Neural cell (in vitro differentiated cells): ENCODE measurements at regions not wholly inside any gene's neighbourhood (a gene's known extent, or its start where the extent isn't known, plus 50 kb on each side); places are given as distances from the start of the nearest gene placed in this dataset.

Source experiments
- H2AFZ ChIP-seq: fragments of 200-600, 300-800 bp; sonication (generic), shearing (Covaris generic); 2 replicates; pipeline ENCODE4 v1.6.0; 2014; ENCODE audit warnings: low read depth, mild to moderate bottlenecking, antibody characterized with exemption, low read length, moderate library complexity
- H3F3A ChIP-seq: fragments of 200-600 bp; shearing (Covaris generic); 2 replicates; pipeline ENCODE4 v1.6.1; 2016; ENCODE audit warnings: mild to moderate bottlenecking, moderate library complexity, mixed read lengths, antibody characterized with exemption, low read length; ENCODE audit not compliant: insufficient read depth, poor library complexity, severe bottlenecking
- H3K27ac ChIP-seq: fragments of 200-600, 300-800 bp; sonication (generic), shearing (Covaris generic); 2 replicates; pipeline ENCODE4 v1.5.1; 2014; ENCODE audit warnings: mild to moderate bottlenecking, low read length, moderate library complexity
- H3K27me3 ChIP-seq: fragments of 300-800, 200-600 bp; sonication (generic), shearing (Covaris generic); 2 replicates; pipeline ENCODE4 v1.6.0; 2014; ENCODE audit warnings: mild to moderate bottlenecking, low read depth, low read length, moderate library complexity; ENCODE audit not compliant: insufficient read depth
- H3K36me3 ChIP-seq: fragments of 300-800, 200-600 bp; sonication (generic), shearing (Covaris generic); 2 replicates; pipeline ENCODE4 v1.5.1; 2014; ENCODE audit warnings: mild to moderate bottlenecking, antibody characterized with exemption, low read length, moderate library complexity; ENCODE audit not compliant: insufficient read depth
- H3K4me2 ChIP-seq: fragments of 300-800, 200-600 bp; sonication (generic), shearing (Covaris generic); 2 replicates; pipeline ENCODE4 v1.6.0; 2014; ENCODE audit warnings: mild to moderate bottlenecking, low read length
- H3K4me3 ChIP-seq: fragments of 300-800, 200-600 bp; sonication (generic), shearing (Covaris generic); 2 replicates; pipeline ENCODE4 v1.5.1; 2014; ENCODE audit warnings: mild to moderate bottlenecking, low read length, moderate library complexity
- H3K79me2 ChIP-seq: fragments of 200-600 bp; shearing (Covaris generic); replicated peaks from 2 replicates; pipeline ENCODE4 v1.6.0; 2014; ENCODE audit warnings: mild to moderate bottlenecking, low read length, moderate library complexity; ENCODE audit not compliant: insufficient read depth
- H3K9ac ChIP-seq: fragments of 300-800, 200-600 bp; sonication (generic), shearing (Covaris generic); 2 replicates; pipeline ENCODE4 v1.6.1; 2016; ENCODE audit warnings: mild to moderate bottlenecking, low read length, mixed read lengths
- H3K9me2 ChIP-seq: fragments of 200-600 bp; shearing (Covaris generic); 2 replicates; pipeline ENCODE4 v1.6.1; 2016; ENCODE audit warnings: mild to moderate bottlenecking, low read length, mixed read lengths; ENCODE audit not compliant: insufficient read depth
- H3K9me3 ChIP-seq: fragments of 200-600, 300-800 bp; sonication (generic), shearing (Covaris generic); 2 replicates; pipeline ENCODE4 v1.6.1; 2016; ENCODE audit warnings: mild to moderate bottlenecking, mixed run types, low read length, moderate library complexity, mixed read lengths
- H4K20me1 ChIP-seq: fragments of 200-600 bp; shearing (Covaris generic); 2 replicates; pipeline ENCODE4 v1.6.1; 2016; ENCODE audit warnings: mild to moderate bottlenecking, mixed run types; ENCODE audit not compliant: insufficient read depth
- CTCF ChIP-seq: fragments of 450-650 bp; IDR thresholded peaks from 2 replicates; pipeline ENCODE4 v1.5.1; 2014; ENCODE audit warnings: antibody characterized with exemption, mild to moderate bottlenecking, moderate library complexity; ENCODE audit not compliant: poor library complexity, severe bottlenecking
- EP300 ChIP-seq: fragments of 450-650 bp; conservative IDR thresholded peaks from 2 replicates; pipeline ENCODE4 v1.6.1; 2014; ENCODE audit warnings: antibody characterized with exemption, mild to moderate bottlenecking, moderate library complexity; ENCODE audit not compliant: poor library complexity, severe bottlenecking
- EZH2 ChIP-seq: fragments of 200-600, 300-800 bp; shearing (Covaris generic), sonication (generic); IDR thresholded peaks from 2 replicates; pipeline ENCODE4 v1.6.1; 2014; ENCODE audit warnings: antibody characterized with exemption, low read length, borderline replicate concordance, mild to moderate bottlenecking; ENCODE audit not compliant: insufficient read depth, poor library complexity, severe bottlenecking
- MXI1 ChIP-seq: fragments of 450-650 bp; conservative IDR thresholded peaks from 2 replicates; pipeline ENCODE4 v1.6.1; 2014; ENCODE audit warnings: antibody characterized with exemption, mild to moderate bottlenecking; ENCODE audit not compliant: poor library complexity, severe bottlenecking
- POLR2AphosphoS5 ChIP-seq: IDR thresholded peaks from 2 replicates; pipeline ENCODE4 v1.6.1; 2012
- RAD21 ChIP-seq: fragments of 450-650 bp; conservative IDR thresholded peaks from 2 replicates; pipeline ENCODE4 v1.6.1; 2014; ENCODE audit warnings: antibody characterized with exemption, mild to moderate bottlenecking, moderate library complexity
- REST ChIP-seq: IDR thresholded peaks from 2 replicates; pipeline ENCODE4 v1.6.1; 2012; ENCODE audit warnings: borderline replicate concordance
- SMC3 ChIP-seq: fragments of 450-650 bp; conservative IDR thresholded peaks from 2 replicates; pipeline ENCODE4 v1.6.1; 2014; ENCODE audit warnings: antibody characterized with exemption, mild to moderate bottlenecking, moderate library complexity; ENCODE audit not compliant: poor library complexity
- TAF1 ChIP-seq: IDR thresholded peaks from 2 replicates; pipeline ENCODE4 v1.6.1; 2012; ENCODE audit warnings: low read depth

GRCh38 chr11:23023319-23023718 is 163.0 kb upstream of the CCDC179 start:
- no peaks in the 10 kb centered on the region for H3K9me3 ChIP-seq
- H3K27me3 ChIP-seq: no peaks in the 10 kb centered on the region
- H3K79me2 ChIP-seq: no peaks in the 10 kb centered on the region
- H4K20me1 ChIP-seq: no peaks in the 10 kb centered on the region
- H3F3A ChIP-seq: no peaks in the 10 kb centered on the region
- H3K36me3 ChIP-seq: no peaks in the 10 kb centered on the region
- H3K9me2 ChIP-seq: no peaks in the 10 kb centered on the region
- no peak overlapping the region for H2AFZ ChIP-seq
- H3K27ac ChIP-seq: no peak overlapping the region
- TF ChIP-seq REST (no peak), SMC3 (no peak), TAF1 (no peak), EP300 (no peak), POLR2AphosphoS5 (no peak), CTCF (no peak), MXI1 (no peak), RAD21 (no peak), EZH2 (no peak)
- H3K9ac ChIP-seq: no peak overlapping the region
- H3K4me2 ChIP-seq: no peak overlapping the region
- H3K4me3 ChIP-seq: no peak overlapping the region

- H3F3A ChIP-seq: no peaks in the 10 kb centered on the region
- H3K9me2 ChIP-seq: no peaks in the 10 kb centered on the region
- H3K79me2 ChIP-seq: no peaks in the 10 kb centered on the region
- no peaks in the 10 kb centered on the region for H4K20me1 ChIP-seq
- no peaks in the 10 kb centered on the region for H3K27me3 ChIP-seq
- no peak overlapping the region for H3K4me2 ChIP-seq
- TF ChIP-seq MXI1: no peak
- no peak for TF ChIP-seq POLR2AphosphoS5
- TF ChIP-seq EZH2: no peak
- TF ChIP-seq EP300: no peak
- no peak for TF ChIP-seq CTCF
- no peak overlapping the region for H2AFZ ChIP-seq
- no peaks in the 10 kb centered on the region for H3K36me3 ChIP-seq
- H3K27ac ChIP-seq: no peak overlapping the region
- H3K9ac ChIP-seq: no peak overlapping the region
- no peak overlapping the region for H3K4me3 ChIP-seq
- no peaks in the 10 kb centered on the region for H3K9me3 ChIP-seq
These were observed 180.8 kb upstream of the CCDC179 start for GRCh38 chr11:23041001-23041503.
